Common myeloid progenitor, CD34-positive (primary cell): ENCODE measurements at regions not wholly inside any gene's neighbourhood (a gene's known extent, or its start where the extent isn't known, plus 50 kb on each side); places are given as distances from the start of the nearest gene placed in this dataset.

ENCODE experiments used
- CTCF ChIA-PET: fragments of 350-600 bp; sonication (Branson Sonifier 250); formaldehyde crosslinking; loops from one replicate; lab custom pipeline; 2021; ENCODE audit warnings: antibody characterized with exemption; lab: Charles Lee
- POLR2A ChIA-PET: fragments of 350-600 bp; sonication (Branson Sonifier 250); formaldehyde crosslinking; loops from one replicate; lab custom pipeline; 2021; ENCODE audit warnings: antibody characterized with exemption; lab: Charles Lee
- DNase-seq, 3 donors: peaks; one replicate each; pipeline versions ENCODE4 v3.0.0 to v3.0.0-alpha.2; 2013
- H3K27ac ChIP-seq, 2 experiments: 1 replicate in 1 of 2; 2 replicates in 1 of 2; pipeline ENCODE4 v1.7.0; 2013; ENCODE audit warnings: inconsistent platforms in 2 of 2, low read length in 2 of 2, mild to moderate bottlenecking in 2 of 2, low read depth in 1 of 2, moderate library complexity in 1 of 2; ENCODE audit not compliant: severe bottlenecking in 2 of 2, insufficient read depth in 1 of 2, poor library complexity in 1 of 2
- H3K27me3 ChIP-seq, 5 experiments: replicated peaks in 2 of 5; 1 replicate in 3 of 5; 2 replicates in 2 of 5; pipeline versions ENCODE4 v1.6.1 to v1.7.0; 2013; ENCODE audit warnings: low read length in 4 of 5, mild to moderate bottlenecking in 2 of 5, moderate library complexity in 2 of 5, inconsistent platforms in 1 of 5; ENCODE audit not compliant: insufficient read depth in 5 of 5, control insufficient read depth in 4 of 5
- H3K36me3 ChIP-seq, 4 experiments: 1 replicate in 2 of 4; 2 replicates in 2 of 4; pipeline versions ENCODE4 v1.6.1 to v1.7.0; 2013; ENCODE audit warnings: low read length in 3 of 4, control low read depth in 1 of 4, mild to moderate bottlenecking in 1 of 4; ENCODE audit not compliant: control insufficient read depth in 4 of 4, insufficient read depth in 4 of 4
- H3K4me1 ChIP-seq, 4 experiments: 1 replicate in 3 of 4; 2 replicates in 1 of 4; pipeline versions ENCODE4 v1.6.1 to v1.7.1; 2013; ENCODE audit warnings: low read length in 3 of 4, mild to moderate bottlenecking in 3 of 4, control low read depth in 1 of 4, inconsistent platforms in 1 of 4, moderate library complexity in 1 of 4; ENCODE audit not compliant: control insufficient read depth in 4 of 4, insufficient read depth in 4 of 4; ENCODE audit errors: control extremely low read depth in 1 of 4
- H3K4me3 ChIP-seq, 7 experiments: 1 replicate in 4 of 7; 2 replicates in 3 of 7; pipeline versions ENCODE4 v1.5.1 to v1.7.0; 2013; ENCODE audit warnings: mild to moderate bottlenecking in 7 of 7, low read length in 6 of 7, moderate library complexity in 6 of 7, inconsistent platforms in 2 of 7, low read depth in 2 of 7, control low read depth in 1 of 7; ENCODE audit not compliant: insufficient read depth in 4 of 7, control insufficient read depth in 1 of 7; ENCODE audit errors: extremely low read depth in 1 of 7
- H3K9me3 ChIP-seq, 5 experiments: 1 replicate in 4 of 5; 2 replicates in 1 of 5; pipeline versions ENCODE4 v1.6.1 to v1.7.1; 2013; ENCODE audit warnings: low read length in 4 of 5, mild to moderate bottlenecking in 2 of 5, inconsistent platforms in 1 of 5, low read depth in 1 of 5, moderate library complexity in 1 of 5; ENCODE audit not compliant: control insufficient read depth in 4 of 5, insufficient read depth in 2 of 5; ENCODE audit errors: control extremely low read depth in 1 of 5
- WGBS: methylation state at CpG from one replicate; pipeline ENCODE4 v1.1.5; 2013; ENCODE audit not compliant: insufficient coverage; 5-methylcytosine and 5-hydroxymethylcytosine counted together

DNA sequence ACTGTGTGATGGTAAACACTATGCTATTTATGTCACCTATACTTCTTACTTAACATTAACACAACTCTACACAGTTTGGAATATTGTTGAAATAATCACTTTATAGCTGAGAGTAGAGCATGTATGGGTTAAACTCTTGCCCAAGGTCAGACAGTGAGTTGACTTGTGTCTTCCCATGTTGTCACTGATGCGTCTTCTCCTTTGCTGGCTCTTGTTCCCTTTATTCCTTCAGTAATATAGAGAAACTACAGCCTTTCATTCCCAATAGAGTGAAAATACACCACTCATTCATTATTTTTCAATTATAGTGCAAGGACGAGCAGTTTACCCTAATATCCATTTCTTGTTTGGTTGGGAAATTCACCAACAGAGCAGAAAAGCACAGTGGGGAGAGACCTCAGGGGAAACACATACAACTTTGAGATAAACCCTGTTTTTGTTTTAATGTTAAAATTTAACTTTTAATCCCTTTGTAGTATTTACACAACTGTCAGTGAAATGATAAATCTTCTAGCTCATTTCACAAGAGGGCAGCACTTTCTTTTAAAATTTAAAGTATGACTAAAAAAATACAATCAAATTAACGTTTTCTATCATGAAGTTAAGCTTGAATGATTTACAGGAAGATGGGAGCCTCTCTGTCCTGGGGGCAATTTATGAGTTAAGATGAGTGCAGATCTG, 363.0 kb downstream of the UTRN start:
- Histone ChIP-seq H3K4me1 (no peaks in the 10 kb centered on the region), H3K4me3 (no peak overlapping the region), H3K36me3 (peaks cover 0 to 5% (median 0%) of the 10 kb centered on the region in 4 experiments), H3K27me3 (no peaks in the 10 kb centered on the region), H3K27ac (no peak overlapping the region), H3K9me3 (no peaks in the 10 kb centered on the region)
- 88% methylated on average over 1 of the region's 3 CpGs for WGBS
- CTCF ChIA-PET = interaction anchor here (0.7 to 1.9 kb wide), 4 partner anchors 9 to 13 kb away, joined by 3 to 7 read pairs (median 6); no protein-coding TSS in a partner anchor
- POLR2A ChIA-PET = no interaction called here
- DNase-seq = no peak

DNA sequence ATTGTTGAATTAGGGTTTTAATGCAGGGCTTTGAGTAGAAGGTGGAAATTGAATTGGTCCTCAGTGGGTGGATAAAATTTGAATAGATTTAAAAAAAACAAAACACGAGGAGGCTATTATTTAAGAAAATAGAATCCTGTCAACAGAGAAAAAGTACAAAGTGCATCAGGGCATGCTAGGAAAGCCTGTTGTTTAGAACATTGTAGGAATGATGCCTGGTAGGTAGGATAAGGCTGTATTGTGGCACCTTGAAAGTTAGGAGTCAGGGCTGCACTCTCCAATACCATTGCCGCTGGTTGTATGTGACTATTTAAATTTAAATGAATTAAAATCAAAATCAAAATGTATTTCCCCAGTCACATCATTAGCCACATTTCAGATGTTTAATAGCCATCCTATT, 363.9 kb downstream of the UTRN start:
- CTCF ChIA-PET = interaction anchor here (1.1 to 1.9 kb wide), 3 partner anchors 8 to 283 kb away, joined by 3 to 7 read pairs (median 3); no protein-coding TSS in a partner anchor
- 92% methylated on average over 1 of the region's 2 CpGs for WGBS
- Histone ChIP-seq H3K4me1 (peaks cover 0 to 4% (median 3%) of the 10 kb centered on the region in 4 experiments), H3K27ac (no peak overlapping the region), H3K27me3 (no peaks in the 10 kb centered on the region), H3K4me3 (no peak overlapping the region), H3K36me3 (peaks cover 0 to 5% (median 0%) of the 10 kb centered on the region in 4 experiments), H3K9me3 (no peaks in the 10 kb centered on the region)
- POLR2A ChIA-PET = no interaction called here
- DNase-seq = no peak

DNA sequence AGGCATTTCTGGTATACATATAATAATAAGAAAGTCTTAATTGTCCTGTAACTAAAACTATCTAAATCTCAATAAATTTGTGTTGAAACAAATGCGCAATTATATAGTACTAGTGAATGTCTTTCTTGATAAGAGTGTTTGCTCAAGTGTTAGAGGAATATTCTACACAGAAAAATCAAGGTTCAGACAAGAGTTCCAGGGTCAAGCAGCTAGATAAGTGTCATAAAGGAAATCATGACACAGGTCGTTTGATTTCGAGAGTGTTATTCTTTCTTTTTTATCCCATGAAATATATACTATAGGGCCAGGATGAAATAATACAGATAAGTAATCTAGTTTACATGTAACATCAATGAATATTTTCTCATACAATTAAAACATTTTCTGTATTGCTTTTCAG, 366.1 kb downstream of the UTRN start:
- Histone ChIP-seq H3K36me3 (peaks cover 0 to 3% (median 0%) of the 10 kb centered on the region in 4 experiments), H3K27ac (no peak overlapping the region), H3K9me3 (no peaks in the 10 kb centered on the region), H3K4me1 (peaks cover 0 to 6% (median 4%) of the 10 kb centered on the region in 4 experiments), H3K4me3 (no peak overlapping the region), H3K27me3 (no peaks in the 10 kb centered on the region)
- CTCF ChIA-PET = no interaction called here
- POLR2A ChIA-PET = no interaction called here
- WGBS = no CpG with 5 or more reads among the region's 3 CpGs
- DNase-seq = no peak

DNA sequence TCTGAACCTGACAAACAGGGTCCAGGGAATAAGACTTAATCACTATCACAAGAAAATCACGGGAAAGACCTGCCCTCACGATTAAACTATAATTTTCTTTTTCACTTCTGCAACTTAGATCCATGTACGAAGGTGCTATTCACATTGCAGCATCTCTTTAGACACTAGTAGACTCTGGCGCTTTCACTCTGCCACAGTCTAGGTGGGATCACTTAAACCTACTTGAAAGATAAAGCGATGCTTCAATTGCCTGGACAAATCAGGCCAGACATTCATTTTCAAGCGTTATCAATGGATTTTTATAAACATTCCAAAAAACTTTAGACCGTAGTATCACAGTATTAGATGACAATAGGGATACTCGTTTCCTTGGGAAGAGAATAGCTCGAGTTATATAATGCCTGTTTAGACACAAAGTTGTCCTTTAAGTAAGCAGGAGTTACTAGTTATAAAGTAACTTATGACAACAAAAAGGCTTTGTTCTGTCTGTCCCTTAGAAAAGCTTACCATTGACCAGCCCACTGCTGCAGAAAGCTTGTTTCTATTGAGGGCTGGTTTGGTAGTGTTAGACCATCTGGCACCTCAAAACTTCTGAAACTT, 367.3 kb downstream of the UTRN start:
- H3K4me1 ChIP-seq = peaks cover 0 to 6% (median 4%) of the 10 kb centered on the region in 4 experiments
- H3K9me3 ChIP-seq = no peaks in the 10 kb centered on the region
- ChIA-PET CTCF (no interaction called here), POLR2A (interaction anchor here (0.7 kb wide), 1 partner anchor 28 kb away, joined by 3 read pairs; no protein-coding TSS in a partner anchor)
- DNase-seq = no peak
- H3K27ac ChIP-seq = no peak overlapping the region
- peaks cover 0 to 3% (median 0%) of the 10 kb centered on the region in 4 experiments for H3K36me3 ChIP-seq
- H3K4me3 ChIP-seq = no peak overlapping the region
- over 99% methylated on average over 9 of the region's 9 CpGs for WGBS
- H3K27me3 ChIP-seq = no peaks in the 10 kb centered on the region

DNA sequence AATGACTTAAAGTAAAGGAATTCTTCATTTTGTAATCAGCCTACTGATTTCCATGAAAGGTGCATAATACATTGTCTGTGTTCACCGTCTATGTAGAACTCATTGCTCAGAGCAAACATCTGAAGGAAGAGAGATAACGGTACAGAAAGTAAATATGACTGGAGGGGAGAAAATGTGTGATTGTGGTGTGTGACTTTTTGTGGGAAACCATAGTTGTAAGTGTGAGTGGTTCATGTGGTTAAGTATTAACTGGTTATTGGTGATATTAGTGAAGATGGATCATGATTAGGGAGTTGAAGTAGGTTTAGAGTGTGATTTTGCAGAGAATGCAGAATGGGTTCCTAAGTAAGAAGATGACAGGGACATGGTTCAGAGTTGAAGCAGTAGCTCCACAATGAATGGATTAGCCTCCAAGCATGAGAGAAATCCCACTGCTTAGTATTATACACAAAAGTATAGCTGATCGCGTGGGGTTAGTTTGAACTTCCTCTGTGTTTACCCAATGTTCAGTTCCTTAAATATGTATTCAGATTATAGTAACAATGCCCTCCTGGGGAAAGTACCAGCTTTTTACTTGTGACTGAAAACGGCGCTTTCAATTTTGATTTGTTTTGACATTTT, 368.9 kb downstream of the UTRN start:
- Histone ChIP-seq H3K27ac (no peak overlapping the region), H3K36me3 (peaks cover 0 to 3% (median 0%) of the 10 kb centered on the region in 4 experiments), H3K9me3 (no peaks in the 10 kb centered on the region), H3K4me3 (no peak overlapping the region), H3K27me3 (no peaks in the 10 kb centered on the region), H3K4me1 (peaks cover 0 to 11% (median 6%) of the 10 kb centered on the region in 4 experiments)
- WGBS = 37% methylated on average over 2 of the region's 6 CpGs
- ChIA-PET POLR2A (no interaction called here), CTCF (interaction anchor here (1.5 kb wide), 1 partner anchor 15 kb away, joined by 3 read pairs; no protein-coding TSS in a partner anchor)
- DNase-seq = peak in 2 of 3 donors; percentile 66 to 71

DNA sequence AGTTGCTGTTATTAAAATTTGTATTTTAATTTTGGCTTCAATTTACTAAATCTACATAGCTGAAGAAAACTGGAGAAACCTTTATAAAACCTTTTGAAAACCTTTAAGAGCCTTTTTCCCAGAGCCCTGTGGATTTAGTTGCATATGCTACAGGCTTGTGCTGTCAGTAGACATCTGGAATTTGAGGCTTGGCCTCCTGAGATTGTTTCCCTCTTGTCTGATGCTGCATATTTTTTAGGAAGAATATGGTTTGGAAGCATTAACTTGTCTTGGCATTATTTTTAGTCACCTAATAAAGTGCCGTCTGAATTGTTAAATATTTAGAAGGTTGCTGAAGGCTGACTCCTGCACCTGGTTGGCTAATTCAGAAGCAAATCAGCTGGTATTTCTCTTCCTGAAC, 369.4 kb downstream of the UTRN start:
- no CpG with 5 or more reads among the region's 1 CpG for WGBS
- peaks cover 0 to 3% (median 0%) of the 10 kb centered on the region in 4 experiments for H3K36me3 ChIP-seq
- H3K27me3 ChIP-seq = no peaks in the 10 kb centered on the region
- H3K4me3 ChIP-seq = no peak overlapping the region
- no peak overlapping the region for H3K27ac ChIP-seq
- DNase-seq = no peak
- ChIA-PET CTCF (interaction anchor here (1.5 kb wide), 1 partner anchor 14 kb away, joined by 3 read pairs; no protein-coding TSS in a partner anchor), POLR2A (no interaction called here)
- H3K9me3 ChIP-seq = no peaks in the 10 kb centered on the region
- peaks cover 4 to 16% (median 8%) of the 10 kb centered on the region in 4 experiments for H3K4me1 ChIP-seq
